WTC11 (cell line): ENCODE measurements at regions not wholly inside any gene's neighbourhood (a gene's known extent, or its start where the extent isn't known, plus 50 kb on each side); places are given as distances from the start of the nearest gene placed in this dataset.

ENCODE experiments used
- ATAC-seq: fragments of 200-7000 bp; cut with Tn5 transposase; 2 replicates; pipeline ENCODE4 v1.10.0; 2021; ENCODE audit warnings: mild to moderate bottlenecking, moderate library complexity
- CTCF ChIA-PET: fragments of 300-600 bp; sonication (Branson Sonifier 250); formaldehyde crosslinking; loops from one replicate; lab custom pipeline; 2021; ENCODE audit warnings: antibody characterized with exemption; lab: Charles Lee
- POLR2A ChIA-PET: fragments of 350-600 bp; sonication (Branson Sonifier 250); formaldehyde crosslinking; loops from one replicate; lab custom pipeline; 2021; ENCODE audit warnings: antibody characterized with exemption; lab: Charles Lee
- DNase-seq: peaks from one replicate; pipeline ENCODE4 v3.0.0; 2021; ENCODE audit warnings: low spot score
- H3K27ac Mint-ChIP-seq: 2 replicates; pipeline ENCODE4 v1.8.0; 2021; ENCODE audit warnings: mixed read lengths
- H3K27me3 Mint-ChIP-seq: 2 replicates; pipeline ENCODE4 v1.8.0; 2021; ENCODE audit warnings: low read depth, mild to moderate bottlenecking, moderate library complexity, mixed read lengths
- H3K36me3 Mint-ChIP-seq: 2 replicates; pipeline ENCODE4 v1.8.0; 2021; ENCODE audit warnings: mixed read lengths
- H3K4me1 Mint-ChIP-seq: 2 replicates; pipeline ENCODE4 v1.8.0; 2022; ENCODE audit warnings: mixed read lengths
- H3K4me3 Mint-ChIP-seq: 2 replicates; pipeline ENCODE4 v1.8.0; 2021; ENCODE audit warnings: mild to moderate bottlenecking, moderate library complexity, mixed read lengths
- H3K9me3 Mint-ChIP-seq: 2 replicates; pipeline ENCODE4 v1.8.0; 2021; ENCODE audit warnings: mixed read lengths
- AR ChIP-seq: fragments of 250-450 bp; sonication (Bioruptor Pico); IDR thresholded peaks from 2 replicates; pipeline ENCODE4 v1.9.0; 2021; ENCODE audit warnings: mild to moderate bottlenecking
- E2F4 ChIP-seq: sonication (generic); formaldehyde crosslinking; IDR thresholded peaks from 2 replicates; pipeline ENCODE4 v1.8.1; 2022; ENCODE audit warnings: low read depth, mild to moderate bottlenecking, moderate library complexity, missing genetic modification reagents, borderline replicate concordance
- E2F5 ChIP-seq: sonication (generic); formaldehyde crosslinking; IDR thresholded peaks from 2 replicates; pipeline ENCODE4 v1.8.1; 2022; ENCODE audit warnings: mild to moderate bottlenecking, moderate library complexity, missing genetic modification reagents
- HMGA2 ChIP-seq: fragments of 250-450 bp; sonication (Bioruptor Pico); IDR thresholded peaks from 2 replicates; pipeline ENCODE4 v1.4.0; 2021; ENCODE audit warnings: mild to moderate bottlenecking, moderate library complexity
- IRF1 ChIP-seq: sonication (generic); formaldehyde crosslinking; IDR thresholded peaks from 2 replicates; pipeline ENCODE4 v1.8.0; 2023; ENCODE audit warnings: missing genetic modification reagents
- JAZF1 ChIP-seq: fragments of 250-450 bp; sonication (Bioruptor Pico); IDR thresholded peaks from 2 replicates; pipeline ENCODE4 v1.9.0; 2021; ENCODE audit warnings: moderate library complexity, mild to moderate bottlenecking, inconsistent platforms
- MLX ChIP-seq: sonication (generic); formaldehyde crosslinking; IDR thresholded peaks from 2 replicates; pipeline ENCODE4 v1.8.1; 2023; ENCODE audit warnings: mild to moderate bottlenecking, missing genetic modification reagents, moderate library complexity
- NFATC4 ChIP-seq: fragments of 250-450 bp; sonication (Bioruptor Pico); IDR thresholded peaks from 2 replicates; pipeline ENCODE4 v1.9.0; 2021; ENCODE audit warnings: mild to moderate bottlenecking
- NFE2L1 ChIP-seq: sonication (generic); formaldehyde crosslinking; IDR thresholded peaks from 2 replicates; pipeline ENCODE4 v1.8.1; 2023; ENCODE audit warnings: missing genetic modification reagents
- NFYB ChIP-seq: sonication (generic); formaldehyde crosslinking; conservative IDR thresholded peaks from 2 replicates; pipeline ENCODE4 v1.8.0; 2022; ENCODE audit warnings: low read depth, missing genetic modification reagents
- OVOL2 ChIP-seq: fragments of 250-450 bp; sonication (Bioruptor Pico); IDR thresholded peaks from 2 replicates; pipeline ENCODE4 v1.9.0; 2021; ENCODE audit warnings: mild to moderate bottlenecking, borderline replicate concordance
- PRDM15 ChIP-seq: sonication (generic); formaldehyde crosslinking; IDR thresholded peaks from 2 replicates; pipeline ENCODE4 v1.8.0; 2022; ENCODE audit warnings: missing genetic modification reagents
- SP1 ChIP-seq: sonication (generic); formaldehyde crosslinking; conservative IDR thresholded peaks from 2 replicates; pipeline ENCODE4 v1.8.1; 2022; ENCODE audit warnings: missing genetic modification reagents
- STAT6 ChIP-seq: sonication (generic); formaldehyde crosslinking; conservative IDR thresholded peaks from 2 replicates; pipeline ENCODE4 v1.8.1; 2023; ENCODE audit warnings: mild to moderate bottlenecking, low read depth, missing genetic modification reagents, moderate library complexity
- USF1 ChIP-seq: sonication (generic); formaldehyde crosslinking; IDR thresholded peaks from 2 replicates; pipeline ENCODE4 v1.8.0; 2022; ENCODE audit warnings: mild to moderate bottlenecking, missing genetic modification reagents
- ZNF121 ChIP-seq: sonication (generic); formaldehyde crosslinking; IDR thresholded peaks from 2 replicates; pipeline ENCODE4 v1.8.0; 2023; ENCODE audit warnings: missing genetic modification reagents
- ZNF423 ChIP-seq: fragments of 250-450 bp; sonication (Bioruptor Pico); IDR thresholded peaks from 2 replicates; pipeline ENCODE4 v2.1.2; 2022; ENCODE audit warnings: mild to moderate bottlenecking, moderate library complexity

- Mint-ChIP-seq H3K36me3 (no peaks in the 10 kb centered on the region), H3K9me3 (no peaks in the 10 kb centered on the region), H3K4me1 (no peaks in the 10 kb centered on the region), H3K27me3 (no peaks in the 10 kb centered on the region), H3K4me3 (no peak overlapping the region), H3K27ac (no peak overlapping the region)
- POLR2A ChIA-PET, result no interaction called here
- DNase-seq (no peak), ATAC-seq (no peak)
- TF ChIP-seq USF1 (CRISPR knock-in tag), result no peak
- no peak for TF ChIP-seq NFYB (CRISPR knock-in tag)
- TF ChIP-seq NFATC4 (CRISPR knock-in tag), result no peak
- no peak for TF ChIP-seq ZNF423 (CRISPR knock-in tag)
- TF ChIP-seq ZNF121 (CRISPR knock-in tag), result no peak
- no peak for TF ChIP-seq MLX (CRISPR knock-in tag)
- no peak for TF ChIP-seq IRF1 (CRISPR knock-in tag)
- no peak for TF ChIP-seq STAT6 (CRISPR knock-in tag)
- no peak for TF ChIP-seq E2F5
- TF ChIP-seq PRDM15 (CRISPR knock-in tag), result no peak
- TF ChIP-seq HMGA2 (CRISPR knock-in tag), result no peak
- no peak for TF ChIP-seq AR
- no peak for TF ChIP-seq OVOL2 (CRISPR knock-in tag)
- no peak for TF ChIP-seq NFE2L1
- TF ChIP-seq JAZF1, result no peak
- TF ChIP-seq SP1 (CRISPR knock-in tag), result no peak
- TF ChIP-seq E2F4 (CRISPR knock-in tag), result no peak
- CTCF ChIA-PET, result no interaction called here
Measured at GRCh38 chrX:123064053-123064452, 120.0 kb upstream of the GRIA3 start.
